HG02870 (cell line): ENCODE measurements at regions not wholly inside any gene's neighbourhood (a gene's known extent, or its start where the extent isn't known, plus 50 kb on each side); places are given as distances from the start of the nearest gene placed in this dataset.

ENCODE experiments used
- ATAC-seq: cut with Tn5 transposase; IDR thresholded peaks from one replicate; pipeline ENCODE4 v1.9.1; 2021; ENCODE audit warnings: mild to moderate bottlenecking, moderate library complexity; ENCODE audit not compliant: unreplicated experiment

DNA sequence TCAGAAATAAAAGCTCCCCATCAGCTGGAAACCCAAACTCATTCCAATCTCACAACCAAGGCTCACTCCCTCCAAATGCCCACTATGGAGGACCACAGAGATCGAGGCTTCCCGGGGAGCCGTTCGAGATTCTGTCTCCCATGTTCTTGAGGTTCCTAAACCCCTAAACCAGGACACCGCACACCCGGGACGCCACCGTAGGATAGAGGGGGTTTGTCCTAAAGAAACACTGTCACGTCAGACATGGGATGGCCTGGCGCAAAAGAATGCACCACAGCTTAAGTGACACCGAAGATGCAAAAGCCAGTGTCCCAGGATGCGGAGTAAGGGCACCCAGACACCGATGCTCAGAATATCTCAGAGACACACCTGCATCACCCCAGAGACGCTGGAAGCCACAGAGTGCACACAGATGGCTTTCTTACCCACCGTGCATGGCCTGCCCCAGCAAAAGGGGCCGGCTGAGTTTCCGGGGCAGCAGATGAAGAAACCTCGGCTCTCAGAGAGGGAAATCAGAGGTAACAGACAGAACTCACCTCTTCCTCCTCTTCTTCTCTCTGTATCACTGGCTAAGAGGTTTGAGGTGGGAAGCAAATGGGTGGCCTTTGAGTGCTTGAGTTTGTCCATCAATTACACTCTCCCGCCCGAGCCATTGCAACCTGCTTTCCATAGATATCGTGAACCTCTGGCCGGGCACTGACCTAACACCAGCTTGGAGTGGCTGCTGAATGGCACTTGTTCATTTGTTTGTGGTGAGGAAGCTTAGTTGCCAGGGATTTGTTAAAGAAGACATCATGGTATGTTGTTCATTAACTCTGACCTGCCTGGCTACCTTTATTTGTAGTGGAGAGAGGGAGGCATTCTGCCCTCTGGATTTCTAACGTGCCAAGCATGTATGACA, 65.1 kb upstream of the TNRC6C start:
- no peak for ATAC-seq

- ATAC-seq = no peak
Observed at GRCh38 chr17:77894126-77894956, 64.2 kb upstream of the TNRC6C start.

GRCh38 chr17:77897741-77898301, 60.7 kb upstream of the TNRC6C start:
- ATAC-seq = no peak

DNA sequence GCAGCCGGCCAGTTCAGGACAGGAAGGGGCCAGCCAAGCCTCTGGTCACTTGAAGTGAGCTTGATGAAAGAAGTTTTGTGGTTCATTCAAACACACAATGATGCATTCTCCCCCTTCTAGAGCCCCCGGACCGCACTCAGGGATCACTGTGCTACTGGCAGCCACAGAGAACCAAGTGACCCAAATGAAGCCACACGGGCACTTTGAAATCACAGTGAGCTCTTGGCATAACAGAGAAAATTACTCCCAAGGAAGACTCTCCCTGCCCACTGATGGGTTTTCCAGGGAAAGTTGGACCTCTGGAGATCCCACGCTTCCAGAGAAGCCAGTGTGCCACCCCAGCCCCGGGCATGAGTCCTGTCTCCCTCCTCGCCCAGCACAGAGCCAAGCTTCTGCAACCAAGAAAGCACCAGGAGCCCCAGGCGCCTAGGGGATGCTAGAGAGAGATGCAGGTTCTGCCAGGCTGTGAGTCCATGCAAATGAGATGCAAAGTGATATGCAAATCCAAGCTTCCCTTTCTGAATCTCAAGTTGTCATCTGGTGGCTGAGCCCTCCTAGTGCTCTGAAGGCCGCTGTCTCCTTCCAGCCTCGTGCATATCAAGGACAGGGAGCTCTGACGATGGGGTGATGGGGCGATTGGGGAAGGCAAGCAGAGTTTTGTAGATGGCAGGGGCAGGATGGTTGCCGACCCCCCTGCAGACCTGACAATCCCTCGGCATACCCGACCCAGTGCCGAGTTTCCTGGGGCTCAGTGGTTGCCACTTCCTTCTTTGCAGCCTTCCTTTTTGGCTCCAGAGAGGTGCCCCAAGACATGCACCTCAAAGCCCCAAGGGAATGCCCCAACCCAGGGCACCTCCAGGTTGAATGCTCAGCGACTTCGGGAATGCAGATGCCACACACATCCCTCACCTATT, 59.7 kb upstream of the TNRC6C start:
- no peak for ATAC-seq

- ATAC-seq = no peak
Observed at GRCh38 chr17:77899498-77899897, 59.0 kb upstream of the TNRC6C start.

DNA sequence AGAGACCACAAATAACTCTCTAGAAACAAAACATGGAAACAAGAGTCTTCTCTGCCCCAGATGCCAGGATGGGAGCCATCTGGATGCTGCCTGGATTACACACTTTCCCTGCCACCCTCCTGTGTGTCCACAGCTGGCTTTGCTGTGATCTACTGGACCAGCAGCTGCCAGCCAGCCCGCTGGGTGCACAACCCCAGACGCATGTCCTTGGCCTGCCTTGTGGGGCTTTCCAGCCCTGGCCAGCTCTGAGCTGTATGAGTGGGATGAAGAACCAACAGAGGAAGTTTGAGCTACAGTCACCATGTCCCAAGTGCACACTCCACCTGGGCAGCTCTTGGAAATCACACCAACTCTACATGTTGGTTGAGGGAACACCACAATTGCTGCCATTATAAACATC, 57.0 kb upstream of the TNRC6C start:
- no peak for ATAC-seq

DNA sequence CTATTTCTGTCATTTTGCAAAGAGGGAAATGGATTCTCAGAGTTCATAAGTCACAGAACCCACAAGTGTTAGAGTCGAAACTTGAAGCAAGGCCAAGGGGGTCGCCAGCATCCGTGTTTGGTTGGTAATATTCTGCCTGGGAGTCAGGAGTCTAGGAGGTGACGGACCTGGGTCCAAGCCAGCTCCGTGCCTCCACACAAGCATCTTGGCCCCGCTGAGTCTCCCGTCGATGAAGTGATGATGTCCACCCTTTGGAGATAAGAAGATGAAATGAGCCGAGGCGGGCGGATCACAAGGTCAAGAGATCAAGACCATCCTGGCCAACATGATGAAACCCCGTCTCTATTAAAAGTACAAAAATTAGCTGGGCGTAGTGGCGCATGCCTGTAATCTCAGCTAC, 53.2 kb upstream of the TNRC6C start:
- ATAC-seq = no peak

- ATAC-seq = no peak
Observed at GRCh38 chr17:77905766-77906165, 52.7 kb upstream of the TNRC6C start.

DNA sequence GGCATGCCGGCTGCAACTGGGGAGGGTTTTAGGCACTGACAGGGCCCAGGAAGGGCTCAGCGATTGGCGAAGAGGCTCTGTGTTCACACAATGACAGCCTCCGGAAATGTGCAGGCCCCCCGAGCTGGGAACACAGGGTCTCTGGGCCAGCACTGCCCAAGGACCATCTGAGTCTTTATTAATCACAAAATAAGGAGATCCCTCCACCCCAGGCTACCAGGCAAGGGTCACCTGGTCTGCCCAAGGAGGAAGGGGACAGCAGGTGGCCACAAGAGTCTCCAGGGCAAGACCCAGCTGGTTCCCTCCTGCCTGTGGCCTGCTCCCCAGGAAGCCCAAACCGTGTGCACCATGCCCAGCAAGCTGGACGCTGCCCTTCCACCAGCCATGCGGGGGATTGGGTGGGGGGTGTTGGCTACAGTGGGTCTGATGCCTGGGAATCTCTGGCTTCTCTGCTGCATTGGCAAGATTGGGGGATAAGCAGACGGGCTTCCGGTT, 52.1 kb upstream of the TNRC6C start:
- ATAC-seq = no peak

- ATAC-seq = no peak
Observed at GRCh38 chr17:77907497-77908461, 50.7 kb upstream of the TNRC6C start.

DNA sequence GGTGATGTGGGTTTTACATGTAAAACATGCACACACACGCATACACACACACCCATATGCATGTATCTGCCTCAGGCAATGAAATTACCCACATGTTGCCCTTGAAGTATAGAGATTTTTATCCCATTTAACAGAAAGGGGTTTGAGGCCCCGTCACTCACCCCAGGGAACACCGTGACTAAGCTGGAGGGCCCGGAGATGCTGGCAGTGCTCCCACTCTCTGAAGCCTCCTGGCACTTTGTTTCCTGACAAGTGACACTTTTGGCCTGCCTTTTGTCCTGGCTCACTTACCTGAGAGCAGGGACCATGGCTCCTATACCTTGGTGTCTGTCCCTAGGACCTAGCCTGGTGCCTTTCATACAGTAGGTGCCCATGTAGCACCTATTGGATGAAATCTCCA, 50.0 kb upstream of the TNRC6C start:
- ATAC-seq = no peak
